Left ventricle myocardium inferior (tissue), 1 donor: ENCODE measurements at regions not wholly inside any gene's neighbourhood (a gene's known extent, or its start where the extent isn't known, plus 50 kb on each side); places are given as distances from the start of the nearest gene placed in this dataset.

Experiments
- DNase-seq: peaks from one replicate; pipeline ENCODE4 v3.0.0-alpha.2; 2020
- H3K27ac ChIP-seq: fragments of 200-600 bp; replicated peaks from 2 replicates; pipeline ENCODE4 v1.8.0; 2021
- H3K27me3 ChIP-seq: fragments of 200-600 bp; 2 replicates; pipeline ENCODE4 v1.8.0; 2021; ENCODE audit warnings: low read depth
- H3K36me3 ChIP-seq: fragments of 200-600 bp; 2 replicates; pipeline ENCODE4 v1.8.0; 2021
- H3K4me1 ChIP-seq: fragments of 200-600 bp; 2 replicates; pipeline ENCODE4 v1.8.0; 2021
- H3K4me3 ChIP-seq: fragments of 200-600 bp; 2 replicates; pipeline ENCODE4 v1.8.0; 2021; ENCODE audit warnings: mild to moderate bottlenecking, moderate library complexity
- H3K9me3 ChIP-seq: fragments of 200-600 bp; replicated peaks from 2 replicates; pipeline ENCODE4 v1.8.0; 2021
- intact Hi-C: fragments of 100-400 bp; cut with micrococcal nuclease; formaldehyde crosslinking; loops from one replicate; pipeline ENCODE4 v1.11.0; 2022
- TF ChIP-seq, protein P1 (sequence below): fragments of 200-600 bp; IDR thresholded peaks from 2 replicates; pipeline ENCODE4 v1.8.0; 2021; ENCODE audit warnings: antibody characterized with exemption, mild to moderate bottlenecking, borderline replicate concordance
- donor health status: DM: no; HTN: yes; CAD: no; lungs with severe emphysema.

DNA sequence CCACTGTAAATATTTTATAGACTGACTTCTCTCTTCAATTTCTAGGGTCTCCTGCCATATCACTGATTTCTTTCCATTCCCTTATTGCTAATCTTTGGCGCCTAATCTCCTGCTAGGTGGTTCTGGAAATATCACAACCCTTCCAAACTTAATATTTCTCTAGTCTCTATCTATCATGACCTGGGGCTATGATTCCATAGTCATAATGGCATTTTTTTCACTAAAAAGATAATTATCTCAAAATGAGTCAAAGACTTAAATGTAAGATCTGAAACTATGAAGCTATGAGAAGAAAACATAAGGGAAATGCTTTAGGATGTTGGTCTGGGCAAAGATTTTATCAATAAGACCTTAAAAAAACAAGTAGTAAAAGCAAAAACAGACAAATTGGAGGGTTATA lies 74.2 kb downstream of the LEPR start:
- Histone ChIP-seq H3K4me3 (no peak overlapping the region), H3K27me3 (no peaks in the 10 kb centered on the region), H3K9me3 (no peaks in the 10 kb centered on the region), H3K4me1 (peaks cover 14% of the 10 kb centered on the region), H3K36me3 (no peaks in the 10 kb centered on the region), H3K27ac (peak overlapping the region; percentile 52)
- intact Hi-C loops = no loop called here
- TF ChIP-seq, protein P1, sequence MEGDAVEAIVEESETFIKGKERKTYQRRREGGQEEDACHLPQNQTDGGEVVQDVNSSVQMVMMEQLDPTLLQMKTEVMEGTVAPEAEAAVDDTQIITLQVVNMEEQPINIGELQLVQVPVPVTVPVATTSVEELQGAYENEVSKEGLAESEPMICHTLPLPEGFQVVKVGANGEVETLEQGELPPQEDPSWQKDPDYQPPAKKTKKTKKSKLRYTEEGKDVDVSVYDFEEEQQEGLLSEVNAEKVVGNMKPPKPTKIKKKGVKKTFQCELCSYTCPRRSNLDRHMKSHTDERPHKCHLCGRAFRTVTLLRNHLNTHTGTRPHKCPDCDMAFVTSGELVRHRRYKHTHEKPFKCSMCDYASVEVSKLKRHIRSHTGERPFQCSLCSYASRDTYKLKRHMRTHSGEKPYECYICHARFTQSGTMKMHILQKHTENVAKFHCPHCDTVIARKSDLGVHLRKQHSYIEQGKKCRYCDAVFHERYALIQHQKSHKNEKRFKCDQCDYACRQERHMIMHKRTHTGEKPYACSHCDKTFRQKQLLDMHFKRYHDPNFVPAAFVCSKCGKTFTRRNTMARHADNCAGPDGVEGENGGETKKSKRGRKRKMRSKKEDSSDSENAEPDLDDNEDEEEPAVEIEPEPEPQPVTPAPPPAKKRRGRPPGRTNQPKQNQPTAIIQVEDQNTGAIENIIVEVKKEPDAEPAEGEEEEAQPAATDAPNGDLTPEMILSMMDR = no peak
- DNase-seq = no peak

DNA sequence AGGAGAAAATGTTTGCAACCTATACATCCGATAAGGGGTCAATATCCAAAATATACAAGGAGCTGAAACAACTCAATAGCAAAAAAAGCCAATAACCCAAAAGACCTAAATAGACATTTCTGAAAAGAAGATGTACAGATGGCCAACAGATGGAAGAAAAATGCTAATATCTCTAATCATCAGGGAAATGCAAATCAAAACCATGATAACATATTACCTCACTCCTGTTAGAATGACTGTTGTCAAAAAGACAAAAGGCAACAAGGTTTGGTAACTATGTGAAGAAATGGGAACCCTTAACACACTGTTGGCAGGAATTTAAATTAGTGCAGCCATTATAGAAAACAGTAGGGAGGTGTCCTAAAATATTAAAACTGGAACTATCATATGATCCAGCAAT lies 74.7 kb downstream of the LEPR start:
- Histone ChIP-seq H3K4me1 (peaks cover 14% of the 10 kb centered on the region), H3K36me3 (no peaks in the 10 kb centered on the region), H3K9me3 (no peaks in the 10 kb centered on the region), H3K27ac (no peak overlapping the region), H3K4me3 (no peak overlapping the region), H3K27me3 (no peaks in the 10 kb centered on the region)
- no peak for DNase-seq
- TF ChIP-seq, protein P1 = no peak
- intact Hi-C loops = no loop called here

DNA sequence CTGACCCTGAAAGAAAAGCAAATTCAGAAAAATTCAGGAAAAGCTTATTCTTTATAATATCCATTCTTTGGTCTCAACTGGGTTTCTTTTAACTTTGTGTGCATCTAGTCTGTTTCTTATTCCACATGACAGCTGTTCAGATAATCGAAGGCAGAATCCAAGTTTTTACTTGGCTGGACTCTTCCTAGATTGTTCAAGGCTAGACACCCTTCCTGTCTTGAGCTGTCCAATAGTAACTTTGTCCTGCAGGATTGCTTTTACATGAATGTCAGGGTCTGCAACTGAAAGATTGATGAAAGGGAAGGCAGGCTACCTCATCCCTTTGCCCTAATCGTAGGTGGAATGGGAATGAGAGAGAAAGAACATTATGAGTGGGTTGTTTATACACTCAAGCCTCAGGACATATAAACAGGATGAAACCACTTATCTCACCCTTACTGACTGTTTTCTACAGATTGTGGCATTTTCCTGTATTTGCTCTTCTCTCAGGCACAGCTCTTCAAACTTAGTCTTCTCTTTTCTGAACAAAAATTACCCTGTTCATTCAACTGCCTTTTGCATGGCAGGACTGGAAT lies 76.9 kb downstream of the LEPR start:
- TF ChIP-seq, protein P1 = no peak
- Histone ChIP-seq H3K4me1 (peaks cover 14% of the 10 kb centered on the region), H3K27ac (no peak overlapping the region), H3K9me3 (no peaks in the 10 kb centered on the region), H3K27me3 (no peaks in the 10 kb centered on the region), H3K36me3 (no peaks in the 10 kb centered on the region), H3K4me3 (no peak overlapping the region)
- intact Hi-C loops = no loop called here
- no peak for DNase-seq

DNA sequence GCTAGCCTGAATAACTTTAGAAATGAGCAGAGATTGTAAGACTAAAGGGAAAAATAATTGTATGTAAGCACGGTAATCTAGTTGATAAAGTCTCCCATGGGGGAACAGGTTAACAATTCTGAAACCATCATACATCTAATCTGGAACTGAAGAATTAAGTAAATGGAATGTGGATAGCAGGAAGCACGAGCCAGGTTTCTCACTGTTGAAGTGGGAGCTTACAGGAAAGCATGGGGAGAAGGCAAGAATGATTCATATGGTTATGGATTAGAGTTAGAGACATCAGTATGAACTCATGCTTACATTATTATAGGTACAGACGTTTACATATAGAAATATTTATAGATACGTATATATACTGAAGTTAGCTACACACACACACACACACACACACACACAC lies 83.0 kb downstream of the LEPR start:
- H3K4me3 ChIP-seq = no peak overlapping the region
- intact Hi-C loops = no loop called here
- H3K36me3 ChIP-seq = no peaks in the 10 kb centered on the region
- H3K27ac ChIP-seq = no peak overlapping the region
- TF ChIP-seq, protein P1 = no peak
- H3K27me3 ChIP-seq = no peaks in the 10 kb centered on the region
- no peak for DNase-seq
- no peaks in the 10 kb centered on the region for H3K4me1 ChIP-seq
- H3K9me3 ChIP-seq = peaks cover 9% of the 10 kb centered on the region

DNA sequence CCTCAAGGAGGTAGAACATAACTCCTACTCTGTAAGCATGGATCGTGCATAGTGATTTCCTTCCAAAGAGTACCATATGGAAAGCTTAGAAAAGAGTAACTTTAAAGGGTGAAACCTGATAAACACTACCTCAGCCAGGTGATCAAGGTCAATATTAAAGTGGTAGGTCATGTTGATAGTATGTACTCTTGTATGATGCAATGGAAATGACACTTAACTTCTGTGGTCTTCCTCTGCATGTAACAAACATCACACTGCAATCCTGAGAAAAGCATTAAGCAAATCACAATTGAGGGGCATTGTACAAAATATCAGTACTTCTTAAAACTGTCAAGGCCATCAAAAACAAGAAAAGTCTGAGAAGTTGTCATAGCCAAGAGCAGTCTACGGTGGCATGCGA lies 83.8 kb downstream of the LEPR start:
- intact Hi-C loops = no loop called here
- H3K9me3 ChIP-seq = peaks cover 11% of the 10 kb centered on the region
- H3K36me3 ChIP-seq = no peaks in the 10 kb centered on the region
- no peak for DNase-seq
- no peaks in the 10 kb centered on the region for H3K4me1 ChIP-seq
- H3K27ac ChIP-seq = no peak overlapping the region
- TF ChIP-seq, protein P1 = no peak
- no peak overlapping the region for H3K4me3 ChIP-seq
- H3K27me3 ChIP-seq = no peaks in the 10 kb centered on the region
